ENCODE measurements at regions not wholly inside any gene's neighbourhood (a gene's known extent, or its start where the extent isn't known, plus 50 kb on each side); places are given as distances from the start of the nearest gene placed in this dataset.

GRCh38 chr13:32859707-32860292 lies 156.4 kb upstream of the KL start:
- intact Hi-C loops (cut with micrococcal nuclease): no loop called here

- intact Hi-C loops (cut with micrococcal nuclease): no loop called here
Observed at GRCh38 chr13:32861304-32861703, 154.9 kb upstream of the KL start.

- intact Hi-C loops (cut with micrococcal nuclease): no loop called here
Observed at GRCh38 chr13:32863596-32863995, 152.6 kb upstream of the KL start.

GRCh38 chr13:32866921-32867320 lies 149.3 kb upstream of the KL start:
- intact Hi-C loops (cut with micrococcal nuclease): no loop called here

DNA sequence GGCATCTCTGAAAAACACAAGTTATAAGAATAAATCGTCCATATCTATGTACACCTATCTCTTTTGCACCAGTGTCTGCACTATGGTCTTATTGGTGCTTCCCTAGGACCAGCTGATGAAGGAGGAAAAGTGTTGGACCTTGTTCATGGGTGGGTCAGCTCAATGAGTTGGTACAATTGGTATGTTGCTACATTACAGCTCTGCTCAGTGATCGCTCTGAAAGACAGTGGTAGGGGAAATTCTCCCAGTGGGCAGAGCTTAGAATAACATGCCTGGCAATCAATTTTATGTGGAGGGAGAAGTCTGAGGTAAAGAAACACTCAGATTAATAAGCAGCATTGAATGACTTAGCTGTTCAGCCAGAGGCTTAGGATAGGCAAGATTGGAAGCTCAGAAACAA lies 138.7 kb upstream of the KL start:
- intact Hi-C loops (cut with micrococcal nuclease): no loop called here

- intact Hi-C loops (cut with micrococcal nuclease): no loop called here
Observed at GRCh38 chr13:32878163-32878562, 138.1 kb upstream of the KL start.

DNA sequence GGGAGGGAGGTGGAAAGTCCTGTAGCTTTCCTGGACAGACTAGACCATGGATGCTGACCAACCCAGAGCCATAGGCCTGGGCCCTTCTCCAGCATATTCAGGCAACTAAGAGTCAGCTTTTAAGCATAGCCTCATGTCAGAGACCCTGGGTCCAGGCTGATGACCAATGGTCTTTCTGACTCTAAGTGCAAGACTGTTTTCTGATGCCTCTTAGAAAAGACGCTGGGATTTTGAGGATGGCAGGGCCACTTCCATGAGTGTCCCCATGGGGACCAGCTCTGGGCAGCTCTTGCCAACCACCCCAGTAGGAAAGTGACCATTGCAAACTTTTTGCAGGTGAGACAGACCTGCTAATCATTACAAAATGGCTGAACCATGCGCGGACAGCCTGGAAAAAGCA lies 135.6 kb upstream of the KL start:
- intact Hi-C loops (cut with micrococcal nuclease): no loop called here

- intact Hi-C loops (cut with micrococcal nuclease): no loop called here
Observed at GRCh38 chr13:32881074-32881776, 135.0 kb upstream of the KL start.

GRCh38 chr13:32881777-32882145 lies 134.5 kb upstream of the KL start:
- intact Hi-C loops (cut with micrococcal nuclease): no loop called here

- intact Hi-C loops (cut with micrococcal nuclease): no loop called here
Observed at GRCh38 chr13:32882691-32883090, 133.5 kb upstream of the KL start.

GRCh38 chr13:32883474-32883873 lies 132.7 kb upstream of the KL start:
- intact Hi-C loops (cut with micrococcal nuclease): no loop called here

GRCh38 chr13:32887617-32888016 lies 128.6 kb upstream of the KL start:
- intact Hi-C loops (cut with micrococcal nuclease): no loop called here

DNA sequence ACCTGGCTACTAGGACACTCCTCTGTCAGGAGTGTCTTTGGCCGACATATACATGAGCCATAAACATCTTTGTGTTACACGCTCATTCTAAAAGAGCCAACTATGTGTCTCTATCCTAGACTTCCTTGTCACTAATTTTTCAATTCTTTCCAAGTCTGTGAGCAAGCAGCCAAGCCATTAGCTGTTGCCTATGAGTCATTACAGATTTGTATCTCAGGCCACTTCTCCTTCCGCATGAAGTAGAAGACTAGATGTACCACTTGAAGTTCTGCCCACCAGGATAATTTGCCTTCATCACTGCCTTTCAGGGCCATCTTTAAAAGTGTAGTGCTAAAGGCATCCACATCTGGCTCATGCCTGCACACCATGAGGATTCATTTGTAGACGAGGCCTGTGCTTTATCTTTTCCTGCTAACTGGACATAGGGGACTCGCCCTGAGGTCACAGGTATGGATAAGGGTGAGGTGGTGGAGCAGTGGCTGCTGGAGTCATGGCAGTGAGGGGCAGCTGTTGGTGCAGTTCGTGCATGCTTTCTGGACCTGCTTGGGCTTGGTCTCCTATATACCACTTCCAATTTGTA lies 126.1 kb upstream of the KL start:
- intact Hi-C loops (cut with micrococcal nuclease): no loop called here

DNA sequence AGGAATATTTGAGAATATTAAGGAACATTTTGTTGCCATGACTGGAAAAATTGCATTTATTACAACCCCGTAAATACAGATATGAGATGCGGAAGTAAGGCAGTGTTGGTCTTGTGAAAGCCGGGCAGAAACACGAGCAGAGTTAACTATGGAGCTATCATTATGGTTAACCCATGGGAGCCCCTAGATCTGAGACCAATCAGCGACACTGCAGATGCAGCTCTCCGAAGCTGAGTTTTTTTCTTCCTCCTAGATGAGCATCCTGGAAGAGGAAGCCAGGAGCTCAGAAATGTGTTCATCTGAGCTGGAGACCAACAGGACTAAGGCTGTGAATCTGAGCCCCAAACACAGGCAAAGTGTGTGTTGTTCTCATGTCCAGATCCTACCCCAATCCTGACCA lies 123.0 kb upstream of the KL start:
- intact Hi-C loops (cut with micrococcal nuclease): no loop called here

- intact Hi-C loops (cut with micrococcal nuclease): no loop called here
Observed at GRCh38 chr13:32894589-32895001, 121.6 kb upstream of the KL start.

DNA sequence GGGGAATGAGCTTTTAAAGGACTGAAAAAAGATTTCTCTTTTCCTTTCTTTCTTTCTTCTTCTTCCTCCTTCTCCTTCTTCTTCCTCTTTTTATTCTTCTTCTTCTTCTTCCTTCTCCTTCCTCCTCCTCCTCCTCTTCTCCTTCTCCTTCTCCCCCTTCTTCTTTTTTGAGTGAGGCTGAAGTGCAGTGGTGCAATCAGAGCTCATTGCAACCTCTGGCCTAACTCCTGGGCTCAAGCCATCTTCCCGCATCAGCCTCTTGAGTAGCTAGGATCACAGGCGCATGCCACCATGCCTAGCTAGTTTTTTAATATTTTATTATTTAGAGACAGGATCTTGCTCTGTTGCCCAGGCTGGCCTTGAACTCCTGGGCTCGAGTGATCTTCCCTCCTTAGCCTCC lies 120.9 kb upstream of the KL start:
- intact Hi-C loops (cut with micrococcal nuclease): no loop called here

GRCh38 chr13:32897296-32897695 lies 118.9 kb upstream of the KL start:
- intact Hi-C loops (cut with micrococcal nuclease): no loop called here

DNA sequence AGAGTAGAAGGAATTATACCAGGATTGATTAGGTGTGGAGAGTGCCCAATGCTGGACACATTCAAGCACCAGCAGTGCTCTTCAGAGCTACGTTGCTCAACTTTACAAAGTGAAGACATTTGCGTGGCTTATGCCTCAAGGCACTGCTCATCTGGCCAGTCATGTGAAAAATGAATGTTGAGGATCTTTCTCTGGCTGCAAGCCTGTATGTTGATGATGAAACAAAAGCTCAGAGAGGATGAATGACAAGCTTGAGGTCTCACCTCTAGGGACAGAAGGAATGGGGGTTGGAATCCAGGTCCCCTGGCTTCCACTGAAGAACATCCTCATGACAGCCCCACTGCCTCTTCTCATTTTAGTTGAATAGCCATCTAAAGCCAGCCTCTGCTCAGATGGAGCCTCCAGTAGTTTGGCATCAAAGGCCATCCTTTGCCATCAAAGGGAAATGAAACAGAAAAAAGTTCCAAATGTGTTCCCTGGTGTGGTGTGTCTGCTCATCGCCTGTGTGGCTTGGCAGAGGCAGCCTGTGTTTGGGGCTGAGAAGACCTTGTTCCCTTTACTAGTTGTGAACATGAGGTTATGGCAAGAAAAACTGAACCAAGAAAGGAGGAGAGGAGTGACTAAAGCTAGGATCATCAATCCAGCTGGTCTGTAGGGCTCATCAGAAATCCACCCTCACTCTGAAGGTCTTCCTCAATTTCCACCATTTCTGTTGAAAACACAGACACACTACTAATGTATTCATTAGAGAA lies 114.0 kb upstream of the KL start:
- intact Hi-C loops (cut with micrococcal nuclease): loop anchor here (10.0 kb wide), 3 partner anchors 243 to 823 kb away; partner anchors contain the start of genes BRCA2 and ZAR1L

- intact Hi-C loops (cut with micrococcal nuclease): loop anchor here (10.0 kb wide), 3 partner anchors 242 to 822 kb away; partner anchors contain the start of genes BRCA2 and ZAR1L
Observed at GRCh38 chr13:32902874-32903273, 113.3 kb upstream of the KL start.

DNA sequence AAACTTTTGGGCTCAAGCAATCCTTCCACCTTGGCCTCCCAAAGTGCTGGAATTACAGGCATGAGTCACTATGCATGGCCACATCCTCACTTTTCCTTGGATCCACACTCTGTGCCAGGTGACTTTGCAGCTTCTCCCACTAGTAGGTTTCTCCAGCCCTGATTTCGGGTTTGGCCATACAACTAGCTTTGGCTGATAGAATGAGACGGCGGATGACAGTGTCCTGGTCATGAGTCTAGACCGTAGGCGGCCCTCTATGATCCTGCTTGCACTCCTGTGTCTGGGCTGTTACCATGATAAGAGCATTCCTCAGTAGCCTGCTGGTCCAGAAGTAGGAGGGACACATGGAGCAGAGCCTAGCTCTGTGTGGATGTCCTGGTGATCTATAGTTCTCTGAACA lies 112.5 kb upstream of the KL start:
- intact Hi-C loops (cut with micrococcal nuclease): loop anchor here (2.0 to 10.0 kb wide), 5 partner anchors 111 to 821 kb away; partner anchors contain the start of genes BRCA2 and ZAR1L

GRCh38 chr13:32904266-32904665 lies 112.0 kb upstream of the KL start:
- intact Hi-C loops (cut with micrococcal nuclease): loop anchor here (2.0 to 10.0 kb wide), 5 partner anchors 111 to 821 kb away; partner anchors contain the start of genes BRCA2 and ZAR1L
